ENCODE measurements at regions not wholly inside any gene's neighbourhood (a gene's known extent, or its start where the extent isn't known, plus 50 kb on each side); places are given as distances from the start of the nearest gene placed in this dataset.

DNA sequence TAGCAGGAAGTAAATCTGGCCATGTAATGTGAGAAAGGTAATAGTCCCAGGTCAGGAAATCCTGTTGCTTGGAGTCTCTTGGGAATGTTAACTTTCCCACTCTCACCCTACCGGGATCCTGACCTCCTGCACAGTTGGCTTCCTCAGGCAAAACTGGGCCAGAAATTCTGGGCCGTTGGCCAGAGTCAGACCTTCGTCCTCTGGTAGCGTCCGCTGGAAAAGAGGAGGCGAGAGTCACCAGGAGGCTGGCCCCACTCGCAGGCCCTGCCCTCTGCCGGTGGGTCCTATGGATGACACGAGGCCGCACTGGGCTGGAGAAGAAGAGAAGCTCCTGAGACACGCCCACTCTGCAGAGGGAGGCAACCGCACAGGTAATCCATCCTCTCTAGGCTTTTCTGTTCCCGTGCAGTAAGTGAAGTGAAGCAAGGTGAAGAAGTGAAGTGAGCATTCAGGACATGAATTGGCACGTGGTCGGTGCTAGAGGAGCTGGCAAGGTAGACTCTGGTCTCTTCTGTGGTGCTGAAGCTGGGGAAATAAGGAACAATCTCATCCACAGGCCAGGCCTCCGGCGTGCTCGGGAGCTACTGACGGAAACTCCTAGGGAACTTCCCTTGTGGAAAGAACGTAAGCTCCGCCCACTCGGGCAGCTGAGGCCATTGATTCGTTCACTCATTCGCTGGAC lies 182.7 kb upstream of the GLI2 start:
- ATAC-seq (peak; percentile 85), FAIRE-seq (no peak)
- in situ Hi-C loops (cut with MboI): no loop called here

DNA sequence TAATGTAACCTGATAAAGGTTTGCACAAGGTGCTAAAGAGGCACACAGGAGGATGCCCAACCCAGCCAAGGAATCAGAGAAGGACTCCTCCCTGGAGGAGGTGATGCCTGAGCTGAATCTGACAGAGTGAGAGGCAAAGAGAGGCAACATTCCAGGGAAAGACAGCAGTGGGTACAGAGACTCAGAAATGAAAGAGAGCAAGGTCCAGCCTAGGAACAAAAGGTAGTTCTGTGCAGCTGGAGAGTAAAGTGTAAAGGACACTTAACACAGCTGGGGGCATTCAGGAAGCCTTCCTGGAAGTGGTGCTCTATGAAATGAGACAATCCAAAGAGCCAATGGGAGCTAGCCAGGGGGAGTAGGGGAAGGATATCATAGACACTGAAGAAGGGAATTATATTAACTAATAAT lies 181.0 kb upstream of the GLI2 start:
- no peak for ATAC-seq
- no peaks in the 10 kb centered on the region for H3K4me1 ChIP-seq (ENCODE audit: control insufficient read depth, insufficient read depth, low read length)
- H3K79me2 ChIP-seq (ENCODE audit: control insufficient read depth, insufficient read depth, low read length): no peaks in the 10 kb centered on the region
- peaks cover 0 to 2% of the 10 kb centered on the region in 2 experiments; a peak in 2 of 4 replicates for H3K27me3 ChIP-seq (replicated peaks in 1 of 2; ENCODE audit: control insufficient read depth in 2 of 2, insufficient read depth in 2 of 2, low read length in 1 of 2)
- no peak overlapping the region for H3K4me3 ChIP-seq
- no peak for DNase-seq (ENCODE audit: low read depth, low spot score)
- BruUV-seq (replicated peaks): no TSS peak
- H3K36me3 ChIP-seq (ENCODE audit: control insufficient read depth in 2 of 2, insufficient read depth in 2 of 2, low read length in 1 of 2): no peaks in the 10 kb centered on the region
- in situ Hi-C loops (cut with MboI) (no loop called here), intact Hi-C loops (cut with micrococcal nuclease; ENCODE audit: unreplicated experiment) (loop anchor here (10.0 kb wide), 1 partner anchor 210 kb away; the partner anchor contains the start of gene INHBB)
- H2AFZ ChIP-seq (ENCODE audit: control insufficient read depth, low read depth, low read length): no peak overlapping the region
- H3K9me3 ChIP-seq (replicated peaks; ENCODE audit: control insufficient read depth, insufficient read depth, low read length): no peaks in the 10 kb centered on the region
- ChIA-PET SMC1A (ENCODE audit: uncharacterized antibody, unreplicated experiment) (no interaction called here), CTCF (no interaction called here), RAD21 (ENCODE audit: unreplicated experiment) (no interaction called here), POLR2A (no interaction called here)
- no peak for FAIRE-seq
- H3K4me2 ChIP-seq (ENCODE audit: control insufficient read depth, insufficient read depth): no peak overlapping the region
- H4K20me1 ChIP-seq (ENCODE audit: control insufficient read depth, insufficient read depth): no peaks in the 10 kb centered on the region
- no peak overlapping the region for H3K27ac ChIP-seq (ENCODE audit: control insufficient read depth, insufficient read depth)
- H3K9ac ChIP-seq (ENCODE audit: control insufficient read depth, insufficient read depth, low read length): no peak overlapping the region
- TF ChIP-seq, protein P1, sequence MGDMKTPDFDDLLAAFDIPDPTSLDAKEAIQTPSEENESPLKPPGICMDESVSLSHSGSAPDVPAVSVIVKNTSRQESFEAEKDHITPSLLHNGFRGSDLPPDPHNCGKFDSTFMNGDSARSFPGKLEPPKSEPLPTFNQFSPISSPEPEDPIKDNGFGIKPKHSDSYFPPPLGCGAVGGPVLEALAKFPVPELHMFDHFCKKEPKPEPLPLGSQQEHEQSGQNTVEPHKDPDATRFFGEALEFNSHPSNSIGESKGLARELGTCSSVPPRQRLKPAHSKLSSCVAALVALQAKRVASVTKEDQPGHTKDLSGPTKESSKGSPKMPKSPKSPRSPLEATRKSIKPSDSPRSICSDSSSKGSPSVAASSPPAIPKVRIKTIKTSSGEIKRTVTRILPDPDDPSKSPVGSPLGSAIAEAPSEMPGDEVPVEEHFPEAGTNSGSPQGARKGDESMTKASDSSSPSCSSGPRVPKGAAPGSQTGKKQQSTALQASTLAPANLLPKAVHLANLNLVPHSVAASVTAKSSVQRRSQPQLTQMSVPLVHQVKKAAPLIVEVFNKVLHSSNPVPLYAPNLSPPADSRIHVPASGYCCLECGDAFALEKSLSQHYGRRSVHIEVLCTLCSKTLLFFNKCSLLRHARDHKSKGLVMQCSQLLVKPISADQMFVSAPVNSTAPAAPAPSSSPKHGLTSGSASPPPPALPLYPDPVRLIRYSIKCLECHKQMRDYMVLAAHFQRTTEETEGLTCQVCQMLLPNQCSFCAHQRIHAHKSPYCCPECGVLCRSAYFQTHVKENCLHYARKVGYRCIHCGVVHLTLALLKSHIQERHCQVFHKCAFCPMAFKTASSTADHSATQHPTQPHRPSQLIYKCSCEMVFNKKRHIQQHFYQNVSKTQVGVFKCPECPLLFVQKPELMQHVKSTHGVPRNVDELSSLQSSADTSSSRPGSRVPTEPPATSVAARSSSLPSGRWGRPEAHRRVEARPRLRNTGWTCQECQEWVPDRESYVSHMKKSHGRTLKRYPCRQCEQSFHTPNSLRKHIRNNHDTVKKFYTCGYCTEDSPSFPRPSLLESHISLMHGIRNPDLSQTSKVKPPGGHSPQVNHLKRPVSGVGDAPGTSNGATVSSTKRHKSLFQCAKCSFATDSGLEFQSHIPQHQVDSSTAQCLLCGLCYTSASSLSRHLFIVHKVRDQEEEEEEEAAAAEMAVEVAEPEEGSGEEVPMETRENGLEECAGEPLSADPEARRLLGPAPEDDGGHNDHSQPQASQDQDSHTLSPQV (IDR thresholded peaks at IDR 0.05): no peak
- TF ChIP-seq, protein P2, sequence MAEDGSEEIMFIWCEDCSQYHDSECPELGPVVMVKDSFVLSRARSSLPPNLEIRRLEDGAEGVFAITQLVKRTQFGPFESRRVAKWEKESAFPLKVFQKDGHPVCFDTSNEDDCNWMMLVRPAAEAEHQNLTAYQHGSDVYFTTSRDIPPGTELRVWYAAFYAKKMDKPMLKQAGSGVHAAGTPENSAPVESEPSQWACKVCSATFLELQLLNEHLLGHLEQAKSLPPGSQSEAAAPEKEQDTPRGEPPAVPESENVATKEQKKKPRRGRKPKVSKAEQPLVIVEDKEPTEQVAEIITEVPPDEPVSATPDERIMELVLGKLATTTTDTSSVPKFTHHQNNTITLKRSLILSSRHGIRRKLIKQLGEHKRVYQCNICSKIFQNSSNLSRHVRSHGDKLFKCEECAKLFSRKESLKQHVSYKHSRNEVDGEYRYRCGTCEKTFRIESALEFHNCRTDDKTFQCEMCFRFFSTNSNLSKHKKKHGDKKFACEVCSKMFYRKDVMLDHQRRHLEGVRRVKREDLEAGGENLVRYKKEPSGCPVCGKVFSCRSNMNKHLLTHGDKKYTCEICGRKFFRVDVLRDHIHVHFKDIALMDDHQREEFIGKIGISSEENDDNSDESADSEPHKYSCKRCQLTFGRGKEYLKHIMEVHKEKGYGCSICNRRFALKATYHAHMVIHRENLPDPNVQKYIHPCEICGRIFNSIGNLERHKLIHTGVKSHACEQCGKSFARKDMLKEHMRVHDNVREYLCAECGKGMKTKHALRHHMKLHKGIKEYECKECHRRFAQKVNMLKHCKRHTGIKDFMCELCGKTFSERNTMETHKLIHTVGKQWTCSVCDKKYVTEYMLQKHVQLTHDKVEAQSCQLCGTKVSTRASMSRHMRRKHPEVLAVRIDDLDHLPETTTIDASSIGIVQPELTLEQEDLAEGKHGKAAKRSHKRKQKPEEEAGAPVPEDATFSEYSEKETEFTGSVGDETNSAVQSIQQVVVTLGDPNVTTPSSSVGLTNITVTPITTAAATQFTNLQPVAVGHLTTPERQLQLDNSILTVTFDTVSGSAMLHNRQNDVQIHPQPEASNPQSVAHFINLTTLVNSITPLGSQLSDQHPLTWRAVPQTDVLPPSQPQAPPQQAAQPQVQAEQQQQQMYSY (CRISPR knock-in tag; IDR thresholded peaks at IDR 0.05): no peak
- no peak for TF ChIP-seq JUNB (IDR thresholded peaks at IDR 0.05)

More for the DNA sequence above, 182.7 kb upstream of the GLI2 start:
- TF ChIP-seq, protein P3, sequence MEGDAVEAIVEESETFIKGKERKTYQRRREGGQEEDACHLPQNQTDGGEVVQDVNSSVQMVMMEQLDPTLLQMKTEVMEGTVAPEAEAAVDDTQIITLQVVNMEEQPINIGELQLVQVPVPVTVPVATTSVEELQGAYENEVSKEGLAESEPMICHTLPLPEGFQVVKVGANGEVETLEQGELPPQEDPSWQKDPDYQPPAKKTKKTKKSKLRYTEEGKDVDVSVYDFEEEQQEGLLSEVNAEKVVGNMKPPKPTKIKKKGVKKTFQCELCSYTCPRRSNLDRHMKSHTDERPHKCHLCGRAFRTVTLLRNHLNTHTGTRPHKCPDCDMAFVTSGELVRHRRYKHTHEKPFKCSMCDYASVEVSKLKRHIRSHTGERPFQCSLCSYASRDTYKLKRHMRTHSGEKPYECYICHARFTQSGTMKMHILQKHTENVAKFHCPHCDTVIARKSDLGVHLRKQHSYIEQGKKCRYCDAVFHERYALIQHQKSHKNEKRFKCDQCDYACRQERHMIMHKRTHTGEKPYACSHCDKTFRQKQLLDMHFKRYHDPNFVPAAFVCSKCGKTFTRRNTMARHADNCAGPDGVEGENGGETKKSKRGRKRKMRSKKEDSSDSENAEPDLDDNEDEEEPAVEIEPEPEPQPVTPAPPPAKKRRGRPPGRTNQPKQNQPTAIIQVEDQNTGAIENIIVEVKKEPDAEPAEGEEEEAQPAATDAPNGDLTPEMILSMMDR (IDR thresholded peaks at IDR 0.05 in 2 of 3, conservative IDR thresholded peaks at IDR 0.05 in 1 of 3; ENCODE audit: control insufficient read depth in 2 of 3, extremely low read depth in 1 of 3, insufficient read depth in 1 of 3, low read depth in 3 of 3, low read length in 3 of 3): peak; percentile 23 to 55 (median 52); a peak in 5 of 6 replicates
- no peak for TF ChIP-seq HCFC1 (IDR thresholded peaks at IDR 0.05; ENCODE audit: low read length)
- Histone ChIP-seq H3K27me3 (replicated peaks in 1 of 2; ENCODE audit: control insufficient read depth in 2 of 2, insufficient read depth in 2 of 2, low read length in 1 of 2) (no peaks in the 10 kb centered on the region; a peak in 2 of 4 replicates), H3K9ac (ENCODE audit: control insufficient read depth, insufficient read depth, low read length) (no peak overlapping the region), H2AFZ (ENCODE audit: control insufficient read depth, low read depth, low read length) (no peak overlapping the region), H3K36me3 (ENCODE audit: control insufficient read depth in 2 of 2, insufficient read depth in 2 of 2, low read length in 1 of 2) (no peaks in the 10 kb centered on the region), H4K20me1 (ENCODE audit: control insufficient read depth, insufficient read depth) (no peaks in the 10 kb centered on the region), H3K4me2 (ENCODE audit: control insufficient read depth, insufficient read depth) (no peak overlapping the region), H3K9me3 (replicated peaks; ENCODE audit: control insufficient read depth, insufficient read depth, low read length) (no peaks in the 10 kb centered on the region), H3K4me3 (no peak overlapping the region), H3K27ac (ENCODE audit: control insufficient read depth, insufficient read depth) (no peak overlapping the region), H3K4me1 (ENCODE audit: control insufficient read depth, insufficient read depth, low read length) (no peaks in the 10 kb centered on the region), H3K79me2 (ENCODE audit: control insufficient read depth, insufficient read depth, low read length) (no peaks in the 10 kb centered on the region)
- RAD21 ChIA-PET (ENCODE audit: unreplicated experiment): no interaction called here
- CTCF ChIA-PET: interaction anchor here (1.1 kb wide), 1 partner anchor 29 kb away, joined by 3 read pairs; no protein-coding TSS in a partner anchor
- POLR2A ChIA-PET: no interaction called here
- no peak for DNase-seq (ENCODE audit: low read depth, low spot score)
- no TSS peak for BruUV-seq (replicated peaks)
- intact Hi-C loops (cut with micrococcal nuclease; ENCODE audit: unreplicated experiment): loop anchor here (10.0 kb wide), 1 partner anchor 208 kb away; the partner anchor contains the start of gene INHBB
- WGBS (ENCODE audit: insufficient coverage, insufficient replicate concordance, low lambda C conversion rate, missing lambda C conversion rate): 14% methylated on average over 24 of the region's 24 CpGs
- SMC1A ChIA-PET (ENCODE audit: uncharacterized antibody, unreplicated experiment): no interaction called here

Measured in GM12878 (cell line).